ENCODE measurements at regions not wholly inside any gene's neighbourhood (a gene's known extent, or its start where the extent isn't known, plus 50 kb on each side); places are given as distances from the start of the nearest gene placed in this dataset.

DNA sequence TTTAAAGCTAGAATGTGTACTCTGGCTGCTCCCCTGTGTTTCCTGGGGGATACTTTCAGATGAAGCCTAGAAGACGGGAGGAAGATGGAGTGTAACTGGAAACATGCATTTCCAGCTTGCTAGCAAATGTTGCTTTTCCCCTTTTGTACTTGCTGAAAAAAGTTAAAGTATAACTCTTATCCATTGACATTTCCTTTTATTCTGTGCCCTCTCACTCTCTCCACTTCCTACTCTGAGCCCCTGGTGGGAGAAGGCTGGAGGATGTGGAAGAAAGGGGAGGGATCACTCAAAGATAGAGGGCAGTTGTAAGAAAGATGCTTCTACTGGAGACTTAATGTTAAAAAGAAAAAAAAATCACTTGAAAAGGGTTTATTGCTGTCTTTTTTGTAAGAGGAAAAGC, 396.5 kb downstream of the DTHD1 start:
- no peak overlapping the region for H3K27ac ChIP-seq
- no peaks in the 10 kb centered on the region for H3K36me3 ChIP-seq
- no peaks in the 10 kb centered on the region for H3K27me3 ChIP-seq
- WGBS, 5 donors, result 11 to 46% (median 30%) methylated on average over 1 of the region's 1 CpG
- H3K9me3 ChIP-seq, result peaks cover 0 to 8% (median 2%) of the 10 kb centered on the region in 4 donors
- intact Hi-C loops (cut with DNase I; ENCODE audit: low total_unique reads), result no loop called here
- peak in 1 of 2 donors; percentile 27 for DNase-seq
- no peaks in the 10 kb centered on the region for H3K4me1 ChIP-seq
- no peak overlapping the region for H3K4me3 ChIP-seq
- TF ChIP-seq POLR2AphosphoS5 (IDR thresholded peaks at IDR 0.05), result no peak
- no peak for TF ChIP-seq POLR2A (IDR thresholded peaks at IDR 0.05)
- TF ChIP-seq EP300 (IDR thresholded peaks at IDR 0.05), result no peak
- TF ChIP-seq, protein P1, sequence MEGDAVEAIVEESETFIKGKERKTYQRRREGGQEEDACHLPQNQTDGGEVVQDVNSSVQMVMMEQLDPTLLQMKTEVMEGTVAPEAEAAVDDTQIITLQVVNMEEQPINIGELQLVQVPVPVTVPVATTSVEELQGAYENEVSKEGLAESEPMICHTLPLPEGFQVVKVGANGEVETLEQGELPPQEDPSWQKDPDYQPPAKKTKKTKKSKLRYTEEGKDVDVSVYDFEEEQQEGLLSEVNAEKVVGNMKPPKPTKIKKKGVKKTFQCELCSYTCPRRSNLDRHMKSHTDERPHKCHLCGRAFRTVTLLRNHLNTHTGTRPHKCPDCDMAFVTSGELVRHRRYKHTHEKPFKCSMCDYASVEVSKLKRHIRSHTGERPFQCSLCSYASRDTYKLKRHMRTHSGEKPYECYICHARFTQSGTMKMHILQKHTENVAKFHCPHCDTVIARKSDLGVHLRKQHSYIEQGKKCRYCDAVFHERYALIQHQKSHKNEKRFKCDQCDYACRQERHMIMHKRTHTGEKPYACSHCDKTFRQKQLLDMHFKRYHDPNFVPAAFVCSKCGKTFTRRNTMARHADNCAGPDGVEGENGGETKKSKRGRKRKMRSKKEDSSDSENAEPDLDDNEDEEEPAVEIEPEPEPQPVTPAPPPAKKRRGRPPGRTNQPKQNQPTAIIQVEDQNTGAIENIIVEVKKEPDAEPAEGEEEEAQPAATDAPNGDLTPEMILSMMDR (IDR thresholded peaks at IDR 0.05), result no peak

DNA sequence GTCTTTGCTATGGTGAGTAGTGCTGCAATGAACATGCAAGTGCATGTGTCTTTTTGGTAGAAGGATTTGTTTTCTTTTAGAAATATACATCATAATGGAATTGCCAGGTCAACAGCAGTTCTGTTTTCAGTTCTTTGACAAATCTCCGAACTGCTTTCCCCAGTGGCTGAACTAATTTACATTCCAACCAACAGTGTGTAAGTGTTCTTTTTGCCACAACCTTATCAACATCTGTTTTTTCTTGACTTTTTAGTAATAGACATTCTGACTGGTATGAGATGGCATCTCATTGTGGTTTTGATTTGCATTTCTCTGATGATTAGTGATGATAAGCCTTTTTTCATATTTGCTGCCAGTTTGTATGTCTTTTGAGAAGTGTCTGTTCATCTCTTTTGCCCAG, 406.3 kb downstream of the DTHD1 start:
- Histone ChIP-seq H3K9me3 (peaks cover 0 to 15% (median 7%) of the 10 kb centered on the region in 4 donors), H3K27me3 (no peaks in the 10 kb centered on the region), H3K27ac (no peak overlapping the region), H3K4me3 (no peak overlapping the region), H3K36me3 (no peaks in the 10 kb centered on the region), H3K4me1 (no peaks in the 10 kb centered on the region)
- intact Hi-C loops (cut with DNase I; ENCODE audit: low total_unique reads), result no loop called here
- no peak for TF ChIP-seq POLR2AphosphoS5 (IDR thresholded peaks at IDR 0.05)
- TF ChIP-seq, protein P1 (IDR thresholded peaks at IDR 0.05), result no peak
- no peak for TF ChIP-seq POLR2A (IDR thresholded peaks at IDR 0.05)
- no peak for TF ChIP-seq EP300 (IDR thresholded peaks at IDR 0.05)
- WGBS, 5 donors, result 68 to 84% (median 79%) methylated on average over 1 of the region's 1 CpG
- no peak for DNase-seq

DNA sequence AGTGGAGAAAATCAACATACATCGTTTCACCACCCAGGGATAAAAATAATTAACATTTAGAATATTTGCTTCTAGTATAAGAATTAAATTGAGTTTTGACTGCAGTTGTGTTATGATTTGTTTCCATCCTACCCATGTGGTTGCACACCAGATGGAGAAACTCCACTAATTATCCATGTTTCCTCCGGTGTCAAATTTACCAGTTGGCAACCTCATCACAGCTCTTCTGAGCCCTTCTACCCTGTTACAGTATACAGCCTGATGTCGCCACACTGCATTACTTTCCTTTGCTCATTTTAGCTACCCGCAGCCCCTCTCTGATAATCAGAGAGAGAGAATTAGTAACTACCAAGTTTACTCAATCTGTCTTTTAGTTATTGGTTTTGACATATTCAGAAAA, 411.2 kb downstream of the DTHD1 start:
- intact Hi-C loops (cut with DNase I; ENCODE audit: low total_unique reads), result no loop called here
- Histone ChIP-seq H3K36me3 (no peaks in the 10 kb centered on the region), H3K4me3 (no peak overlapping the region), H3K27me3 (no peaks in the 10 kb centered on the region), H3K27ac (no peak overlapping the region), H3K4me1 (no peaks in the 10 kb centered on the region), H3K9me3 (peaks cover 0 to 5% (median 4%) of the 10 kb centered on the region in 4 donors)
- no peak for DNase-seq
- WGBS, 5 donors, result 81 to 84% (median 83%) methylated on average over 4 of the region's 4 CpGs
- TF ChIP-seq POLR2A (IDR thresholded peaks at IDR 0.05) (no peak), EP300 (IDR thresholded peaks at IDR 0.05) (no peak), POLR2AphosphoS5 (IDR thresholded peaks at IDR 0.05) (no peak)
- TF ChIP-seq, protein P1 (IDR thresholded peaks at IDR 0.05), result no peak

DNA sequence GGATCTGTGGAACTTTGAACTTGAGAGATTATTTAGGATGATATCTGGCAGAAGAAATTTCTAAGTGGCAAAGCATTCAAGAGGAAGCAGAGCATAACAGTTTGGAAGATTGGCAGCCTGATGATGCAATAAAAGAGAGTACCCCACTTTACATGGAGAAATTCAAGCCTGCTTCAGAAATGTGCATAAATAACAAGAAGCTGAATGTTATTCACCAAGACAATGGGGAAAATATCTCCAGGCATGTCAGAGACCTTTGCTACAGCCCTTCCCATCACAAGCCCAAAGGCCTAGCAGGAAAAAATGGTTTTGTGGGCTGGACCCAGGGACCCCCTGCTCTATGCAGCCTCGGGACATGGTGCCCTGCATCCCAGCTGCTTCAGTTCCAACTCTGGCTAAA, 420.8 kb downstream of the DTHD1 start:
- Histone ChIP-seq H3K9me3 (peaks cover 0 to 22% (median 11%) of the 10 kb centered on the region in 4 donors), H3K4me1 (no peaks in the 10 kb centered on the region), H3K27me3 (no peaks in the 10 kb centered on the region), H3K4me3 (no peak overlapping the region), H3K27ac (no peak overlapping the region), H3K36me3 (no peaks in the 10 kb centered on the region)
- TF ChIP-seq EP300 (IDR thresholded peaks at IDR 0.05), result no peak
- no peak for TF ChIP-seq POLR2AphosphoS5 (IDR thresholded peaks at IDR 0.05)
- TF ChIP-seq, protein P1 (IDR thresholded peaks at IDR 0.05), result no peak
- no peak for TF ChIP-seq POLR2A (IDR thresholded peaks at IDR 0.05)
- WGBS, 5 donors, result 50 to 89% (median 74%) methylated on average over 1 of the region's 1 CpG
- no peak for DNase-seq
- intact Hi-C loops (cut with DNase I; ENCODE audit: low total_unique reads), result no loop called here

All from stomach (tissue), 8 donors.